KOPT-K1 (cell line): ENCODE measurements at regions not wholly inside any gene's neighbourhood (a gene's known extent, or its start where the extent isn't known, plus 50 kb on each side); places are given as distances from the start of the nearest gene placed in this dataset.

Experiments
- H3K27ac ChIP-seq: fragments of 200-600 bp; sonication (generic); 2 replicates; pipeline ENCODE4 v1.5.1; 2016; ENCODE audit warnings: antibody characterized with exemption, mild to moderate bottlenecking, low read depth, low read length; ENCODE audit not compliant: poor library complexity, severe bottlenecking
- H3K36me3 ChIP-seq: fragments of 200-600 bp; sonication (generic); 2 replicates; pipeline ENCODE4 v1.5.1; 2017; ENCODE audit warnings: antibody characterized with exemption, mild to moderate bottlenecking, low read length, moderate library complexity; ENCODE audit not compliant: insufficient read depth
- H3K9me3 ChIP-seq: fragments of 200-600 bp; sonication (generic); 2 replicates; pipeline ENCODE4 v1.5.1; 2017; ENCODE audit warnings: antibody characterized with exemption, low read length, mild to moderate bottlenecking; ENCODE audit not compliant: insufficient read depth, poor library complexity, severe bottlenecking

DNA sequence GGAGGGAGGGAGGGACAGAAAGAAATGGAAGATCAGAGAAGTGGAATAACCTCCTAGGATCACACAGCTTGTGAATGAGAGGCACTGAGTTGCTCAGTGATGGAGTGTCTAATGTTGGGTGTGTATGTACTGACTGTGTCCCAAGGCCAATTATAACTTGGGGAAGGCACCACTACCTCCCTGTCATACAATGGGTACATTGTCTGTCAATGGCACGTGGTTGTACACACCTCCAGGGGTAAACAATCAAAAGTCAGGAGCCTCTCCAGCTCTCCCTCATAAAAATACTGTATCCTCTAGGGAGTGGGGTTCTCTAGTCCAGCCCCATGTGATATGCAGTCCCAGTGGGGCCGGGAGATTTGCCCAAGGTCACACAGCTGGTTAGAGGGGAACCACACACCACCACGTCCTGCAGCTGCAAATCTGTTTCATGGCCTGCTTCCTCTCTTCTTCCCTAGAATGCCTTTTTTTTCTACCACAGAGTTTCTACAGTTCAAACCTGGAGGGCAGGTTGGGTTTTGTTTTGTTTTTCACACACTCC lies 112.5 kb downstream of the SNX5 start:
- no peak overlapping the region for H3K27ac ChIP-seq

DNA sequence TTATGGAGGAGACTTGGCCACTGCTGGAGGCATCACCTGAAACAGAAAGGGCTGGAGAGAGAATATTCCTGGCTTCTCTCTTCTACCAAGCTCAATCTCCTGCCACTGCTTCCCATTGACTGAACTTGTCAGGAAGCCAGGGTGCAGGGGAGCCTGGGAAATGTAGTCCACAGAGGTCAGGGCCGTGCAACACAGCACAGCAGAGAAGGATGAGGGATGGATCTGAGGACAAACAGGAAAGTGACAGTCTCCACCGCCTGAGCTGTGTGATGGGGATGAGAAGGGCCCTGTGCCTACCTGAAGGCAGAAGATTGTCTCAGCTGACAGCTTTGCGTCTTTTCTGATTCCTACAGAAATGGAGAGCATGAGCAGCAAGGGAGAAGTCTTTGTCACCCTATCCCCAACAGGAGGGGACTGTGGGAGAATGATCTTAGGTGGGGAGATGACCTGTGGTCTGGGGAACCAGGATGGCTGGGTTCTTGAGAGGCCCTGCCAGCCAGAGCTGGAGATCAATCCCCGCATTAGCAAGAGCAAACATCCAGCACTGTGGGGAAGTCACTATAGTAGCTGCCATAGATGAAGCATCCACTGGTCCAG lies 114.2 kb downstream of the SNX5 start:
- Histone ChIP-seq H3K36me3 (no peaks in the 10 kb centered on the region), H3K27ac (no peak overlapping the region)

More for the DNA sequence above, 112.5 kb downstream of the SNX5 start:
- H3K36me3 ChIP-seq = no peaks in the 10 kb centered on the region
- H3K9me3 ChIP-seq = no peaks in the 10 kb centered on the region

DNA sequence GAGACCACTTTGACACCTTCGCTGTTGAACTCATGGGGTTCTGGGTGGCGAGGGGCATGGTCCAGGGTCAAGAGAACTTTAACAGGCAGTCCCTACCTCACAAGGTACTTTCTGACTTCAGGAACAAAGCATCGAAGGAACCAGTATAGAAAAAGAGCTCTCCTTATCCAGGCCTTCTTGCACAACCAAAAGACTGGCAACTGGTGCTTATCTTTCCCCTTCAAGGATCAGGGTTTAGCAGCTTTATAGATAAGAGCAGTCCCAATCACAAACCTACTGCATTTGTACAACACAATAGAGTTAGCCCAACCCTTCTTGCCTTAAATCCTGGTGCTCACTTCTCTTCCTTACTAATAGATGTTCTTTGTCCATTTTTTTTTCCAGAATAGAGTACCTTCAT lies 116.3 kb downstream of the SNX5 start:
- Histone ChIP-seq H3K9me3 (no peaks in the 10 kb centered on the region), H3K27ac (no peak overlapping the region), H3K36me3 (no peaks in the 10 kb centered on the region)

More for the DNA sequence above, 114.2 kb downstream of the SNX5 start:
- H3K9me3 ChIP-seq = no peaks in the 10 kb centered on the region

DNA sequence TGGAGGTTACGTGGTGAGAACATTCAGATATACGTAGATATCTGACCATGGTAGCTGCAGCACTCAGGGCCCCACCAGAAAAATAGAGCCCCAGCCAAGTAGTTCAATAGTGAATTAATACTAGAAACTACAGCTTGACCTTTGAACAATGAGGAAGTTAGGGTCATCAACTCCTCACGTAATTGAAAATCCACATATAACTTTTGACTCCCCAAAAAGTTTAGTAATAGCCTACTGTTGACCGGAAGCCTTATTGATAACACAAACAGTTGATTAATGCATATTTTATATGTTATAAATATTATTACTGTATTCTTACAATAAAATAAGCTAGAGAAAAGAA lies 117.9 kb downstream of the SNX5 start:
- Histone ChIP-seq H3K36me3 (no peaks in the 10 kb centered on the region), H3K9me3 (no peaks in the 10 kb centered on the region), H3K27ac (no peak overlapping the region)

DNA sequence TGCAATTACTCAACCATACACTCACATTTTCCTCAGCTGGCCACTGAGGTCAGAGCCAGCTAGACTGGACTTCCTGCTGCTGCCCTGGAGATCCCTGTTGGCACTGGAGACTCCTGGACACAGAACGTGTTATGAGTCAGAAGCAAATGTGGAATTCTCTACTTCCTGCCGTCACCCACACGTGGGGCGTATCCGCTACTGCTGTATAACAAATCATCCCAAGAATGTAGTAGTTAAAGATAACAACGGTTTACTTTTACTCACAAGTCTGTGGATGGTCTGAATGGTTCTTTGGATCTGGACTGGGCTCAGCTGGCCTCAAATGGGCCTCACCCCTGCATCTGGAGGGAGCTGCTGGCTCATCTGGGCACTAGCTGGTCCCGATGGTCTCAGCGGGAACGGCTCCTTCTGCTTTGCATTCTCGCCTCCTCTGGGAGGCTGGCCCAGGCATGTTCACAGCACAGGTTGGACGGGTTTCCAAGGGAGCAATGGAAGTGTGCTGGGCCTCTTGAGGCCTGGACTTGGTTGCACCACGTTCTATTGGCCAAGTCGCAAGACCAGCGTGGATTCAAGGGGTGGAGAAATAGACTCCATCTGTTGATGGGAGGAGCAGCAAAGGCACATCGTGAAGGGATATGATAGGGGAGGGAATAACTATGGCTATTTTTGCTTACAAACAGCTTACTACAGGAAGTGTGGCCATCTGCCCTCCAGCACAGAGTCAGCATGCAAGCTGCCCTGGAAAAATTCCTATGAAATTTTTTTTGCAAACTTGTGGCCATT lies 118.5 kb downstream of the SNX5 start:
- Histone ChIP-seq H3K27ac (no peak overlapping the region), H3K9me3 (no peaks in the 10 kb centered on the region), H3K36me3 (no peaks in the 10 kb centered on the region)

DNA sequence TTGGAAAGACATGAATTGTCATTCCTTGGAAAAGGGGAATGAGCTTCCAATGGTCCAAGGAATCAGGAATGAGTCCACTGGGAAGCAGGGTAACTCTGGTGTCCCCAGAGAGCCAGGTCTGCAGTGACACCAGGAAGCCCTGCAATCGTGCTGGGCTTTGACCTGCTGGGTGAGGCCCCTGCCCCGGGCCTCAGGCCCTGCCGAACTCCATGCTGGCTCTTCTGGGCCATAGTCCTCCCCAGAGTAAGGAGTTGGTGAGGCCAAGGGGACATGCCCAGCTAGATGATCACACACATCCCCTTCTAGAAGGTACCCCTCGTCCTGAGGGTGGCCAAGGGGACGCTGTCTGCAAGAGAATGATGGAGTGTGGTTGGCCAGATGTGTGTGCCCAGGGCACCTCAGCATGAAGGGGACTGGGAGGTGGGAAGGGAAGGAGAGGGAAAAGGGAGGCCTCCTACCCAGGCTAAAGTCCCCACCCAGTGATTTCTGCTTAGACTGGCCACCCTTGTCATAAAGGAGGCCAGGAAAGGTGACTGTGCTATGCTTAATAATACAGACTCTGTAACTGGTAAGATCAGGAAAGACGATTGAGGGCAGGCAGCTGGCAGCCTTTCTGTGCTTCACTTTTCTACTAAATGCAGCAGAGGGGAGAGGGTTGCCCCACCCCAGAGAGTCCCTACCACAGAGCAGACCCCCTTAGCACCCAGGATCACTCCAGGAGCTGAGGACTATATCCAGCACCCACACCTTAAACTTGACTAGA lies 119.3 kb downstream of the SNX5 start:
- Histone ChIP-seq H3K9me3 (no peaks in the 10 kb centered on the region), H3K27ac (no peak overlapping the region), H3K36me3 (no peaks in the 10 kb centered on the region)

DNA sequence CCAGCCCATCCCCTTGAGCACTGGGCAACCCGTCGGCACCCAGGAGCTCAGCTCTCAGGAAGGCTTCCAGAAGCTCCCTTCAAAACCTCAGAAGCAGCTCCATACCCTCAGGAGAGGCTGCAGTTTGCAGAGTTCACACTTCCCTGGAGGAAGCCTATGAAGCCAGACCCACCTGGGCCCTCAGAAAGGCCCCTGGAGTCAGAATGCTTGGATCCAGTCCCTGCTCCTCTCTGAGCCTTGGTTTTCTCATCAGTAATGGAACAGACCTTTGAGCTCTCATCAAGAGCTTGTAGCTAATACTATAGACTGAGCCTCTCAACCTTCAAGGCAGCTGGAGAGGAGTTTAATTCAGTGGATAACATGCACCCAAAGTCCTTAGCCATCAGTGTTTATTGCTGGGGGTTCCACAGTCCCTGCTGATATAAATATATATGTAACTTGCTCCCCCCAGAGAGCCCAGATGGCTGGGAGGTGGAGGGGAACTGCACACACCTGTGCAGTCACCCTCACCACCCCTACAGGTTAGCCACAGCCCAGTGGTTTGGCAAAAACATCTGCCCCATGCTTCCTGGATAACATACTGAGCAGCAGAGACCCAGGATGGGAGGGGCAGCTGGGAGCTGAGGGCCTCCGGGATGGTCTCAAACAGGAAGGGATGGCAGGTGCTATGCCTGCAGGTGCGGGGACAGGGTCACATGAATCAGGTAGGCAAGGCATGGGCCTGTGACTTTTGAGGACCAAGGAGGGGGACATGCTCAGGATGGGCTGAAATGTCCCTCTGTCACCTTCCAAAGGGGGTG lies 120.1 kb downstream of the SNX5 start:
- Histone ChIP-seq H3K36me3 (no peaks in the 10 kb centered on the region), H3K27ac (no peak overlapping the region), H3K9me3 (no peaks in the 10 kb centered on the region)

DNA sequence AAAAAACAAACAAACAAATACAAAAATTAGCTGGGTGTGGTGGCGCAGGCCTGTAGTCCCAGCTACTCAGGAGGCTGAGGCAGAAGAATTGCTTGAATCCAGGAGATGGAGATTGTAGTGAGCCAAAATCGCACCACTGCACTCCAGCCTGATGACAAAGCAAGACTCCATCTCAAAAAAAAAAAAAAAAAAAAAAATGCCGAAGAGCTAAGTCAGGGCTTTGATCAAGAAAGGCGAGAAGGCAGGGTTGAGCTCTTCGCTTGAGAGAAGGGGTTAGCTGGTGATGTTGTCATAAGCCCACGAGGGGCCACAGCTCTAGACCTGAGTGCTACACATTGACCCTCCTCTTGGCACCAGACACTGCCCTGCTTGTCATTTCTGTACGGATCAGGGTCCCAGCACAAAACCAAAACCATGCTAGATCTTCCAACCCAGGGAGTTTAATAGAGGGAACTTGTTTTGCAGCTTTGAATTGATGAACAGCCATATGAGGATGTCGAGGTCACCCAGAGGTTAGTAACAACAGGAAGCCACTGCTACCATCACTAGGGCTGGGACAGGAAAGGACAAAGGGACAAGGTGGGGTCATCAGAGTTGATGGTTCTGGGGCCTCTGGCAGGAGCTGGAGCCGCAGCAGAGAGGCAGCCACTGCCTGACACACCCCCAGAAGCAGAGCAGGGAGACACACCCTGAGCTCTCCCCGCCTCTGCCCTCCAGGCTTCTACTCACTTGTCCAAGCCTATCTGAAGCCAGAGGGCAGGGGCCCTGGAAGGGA lies 122.7 kb downstream of the SNX5 start:
- no peaks in the 10 kb centered on the region for H3K9me3 ChIP-seq
- no peak overlapping the region for H3K27ac ChIP-seq
- H3K36me3 ChIP-seq = no peaks in the 10 kb centered on the region

DNA sequence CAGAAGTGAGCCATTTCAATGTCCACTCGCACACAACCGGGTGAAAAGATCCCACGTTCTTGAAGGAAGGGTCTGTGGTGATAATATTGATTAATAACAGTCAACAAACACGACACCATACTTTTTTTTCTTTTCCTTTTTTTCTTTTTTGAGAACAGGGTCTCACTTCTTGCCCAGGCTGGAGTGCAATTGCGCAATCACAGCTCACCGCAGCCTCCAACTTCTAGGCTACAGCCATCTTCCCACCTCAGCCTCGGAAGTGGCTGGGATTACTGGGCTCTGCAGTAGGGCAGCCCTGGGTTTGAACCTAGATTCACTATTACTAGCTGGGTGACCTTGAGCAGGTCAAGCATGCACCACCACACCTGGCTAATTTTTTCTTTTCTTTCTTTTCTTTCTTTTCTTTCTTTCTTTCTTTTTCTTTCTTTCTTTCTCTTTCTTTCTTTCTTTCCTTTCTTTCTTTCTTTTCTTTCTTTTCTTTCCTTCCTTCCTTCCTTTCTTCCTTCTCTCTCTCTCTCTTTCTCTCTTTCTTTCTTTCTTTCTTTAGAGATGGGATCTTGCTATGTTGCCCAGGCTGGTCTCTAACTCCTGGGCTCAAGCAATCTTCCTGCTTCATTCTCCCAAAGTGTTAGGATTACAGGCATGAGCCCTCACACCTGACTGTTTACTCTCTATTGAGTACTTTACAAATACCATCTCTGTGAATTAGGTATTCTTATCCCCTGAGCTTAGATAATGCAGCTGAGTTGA lies 123.9 kb downstream of the SNX5 start:
- H3K27ac ChIP-seq = no peak overlapping the region
- H3K9me3 ChIP-seq = no peaks in the 10 kb centered on the region
- no peaks in the 10 kb centered on the region for H3K36me3 ChIP-seq

DNA sequence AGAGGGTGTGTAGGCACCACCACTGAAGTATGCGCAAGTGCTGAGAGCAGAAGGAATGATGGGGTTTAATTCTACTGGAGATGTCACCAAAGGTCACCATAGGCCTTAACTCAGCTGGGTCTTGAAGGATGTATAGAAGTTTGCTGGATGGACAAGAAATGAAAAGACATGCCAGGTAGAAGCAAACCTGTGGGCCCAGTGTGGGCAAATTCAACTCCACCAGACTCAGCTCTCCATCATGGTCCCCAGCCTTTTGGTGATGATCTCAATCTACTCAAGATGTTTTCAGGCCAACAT lies 124.5 kb downstream of the SNX5 start:
- Histone ChIP-seq H3K27ac (no peak overlapping the region), H3K36me3 (no peaks in the 10 kb centered on the region), H3K9me3 (no peaks in the 10 kb centered on the region)

DNA sequence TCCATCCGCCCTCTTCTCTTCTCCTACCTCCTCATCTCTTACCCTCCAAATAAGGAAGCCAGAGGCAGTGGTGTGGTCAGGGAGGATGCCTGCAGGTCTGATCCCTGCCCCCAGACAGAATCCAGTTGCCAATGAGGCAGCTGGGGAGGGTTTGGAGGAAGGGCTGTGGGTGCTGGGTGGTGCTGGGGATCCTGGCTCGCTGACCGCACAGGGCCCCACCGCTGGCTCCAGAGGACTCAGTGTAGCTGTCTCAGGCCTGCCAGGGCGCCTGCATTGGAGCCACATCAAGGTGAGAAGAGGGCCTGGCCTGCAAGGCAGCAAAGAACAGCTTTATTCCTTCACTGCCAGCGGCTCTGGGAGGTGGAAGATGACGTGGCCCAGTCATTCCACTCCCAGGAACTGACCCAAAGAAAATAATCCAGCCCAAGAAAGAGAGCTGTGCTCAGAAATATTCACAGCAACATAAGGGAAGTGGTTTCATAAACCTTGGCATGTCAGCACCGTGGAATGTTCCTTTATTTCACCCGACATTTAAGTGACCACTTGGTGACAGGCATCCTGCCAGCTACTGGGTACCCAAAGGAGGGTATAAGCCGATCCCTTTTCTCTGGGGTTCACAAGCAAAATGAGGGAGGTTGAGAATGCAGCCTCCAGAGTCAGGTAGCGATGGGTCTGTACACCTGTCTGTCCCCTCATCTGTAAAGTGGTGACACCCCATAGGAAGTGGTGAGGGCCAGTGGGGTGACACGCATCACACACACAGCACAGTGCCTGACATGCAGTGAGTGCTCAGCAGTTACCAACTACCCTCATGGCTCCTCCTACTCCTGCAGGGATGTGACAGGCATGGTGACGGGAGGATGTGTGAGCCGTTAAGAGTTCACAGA lies 125.1 kb downstream of the SNX5 start:
- Histone ChIP-seq H3K36me3 (no peaks in the 10 kb centered on the region), H3K9me3 (no peaks in the 10 kb centered on the region), H3K27ac (no peak overlapping the region)

DNA sequence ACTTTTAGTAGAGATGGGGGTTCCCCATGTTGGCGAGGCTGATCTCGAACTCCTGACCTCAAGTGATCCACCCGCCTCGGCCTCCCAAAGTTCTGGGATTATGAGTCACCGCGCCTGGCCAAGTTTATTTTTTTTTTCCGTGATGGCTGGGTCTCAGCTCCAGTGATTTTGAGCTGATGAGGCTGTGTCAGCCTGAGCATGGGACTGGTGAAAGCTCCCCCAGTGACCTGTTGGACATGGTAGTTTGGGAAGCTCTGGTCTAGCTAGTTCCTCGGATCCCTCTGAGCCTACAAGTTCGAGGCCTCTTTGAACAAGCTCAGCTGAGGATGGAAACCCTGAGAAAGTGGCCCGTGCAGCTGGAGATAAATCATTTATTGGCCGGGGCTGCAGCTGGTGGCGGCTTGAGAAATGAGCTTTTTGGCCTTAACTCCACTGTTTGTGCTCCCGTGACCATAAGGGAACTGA lies 126.8 kb downstream of the SNX5 start:
- H3K36me3 ChIP-seq = no peaks in the 10 kb centered on the region
- no peaks in the 10 kb centered on the region for H3K9me3 ChIP-seq
- no peak overlapping the region for H3K27ac ChIP-seq

DNA sequence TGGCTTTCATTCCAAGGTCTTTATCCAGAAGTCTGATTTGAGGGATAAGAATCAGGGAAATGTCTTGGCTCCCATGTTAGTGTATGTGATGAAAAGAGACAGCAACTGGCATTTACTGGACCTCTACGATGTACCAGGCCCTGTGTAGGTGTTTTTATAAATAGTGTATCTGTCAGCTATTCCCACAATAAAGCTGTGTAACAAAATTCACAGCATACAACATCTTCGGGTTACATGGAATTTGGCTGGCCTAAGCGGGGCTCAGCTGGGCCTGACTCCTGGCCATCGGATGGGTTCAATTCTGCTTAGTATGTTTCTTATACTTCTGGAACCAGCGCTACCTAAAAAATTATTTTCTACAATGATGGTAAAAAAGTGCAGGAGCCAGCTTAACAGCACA lies 128.2 kb downstream of the SNX5 start:
- Histone ChIP-seq H3K27ac (no peak overlapping the region), H3K36me3 (no peaks in the 10 kb centered on the region), H3K9me3 (no peaks in the 10 kb centered on the region)
